ENCODE measurements at regions not wholly inside any gene's neighbourhood (a gene's known extent, or its start where the extent isn't known, plus 50 kb on each side); places are given as distances from the start of the nearest gene placed in this dataset.

GRCh38 chr4:30614771-30615170 is 105.4 kb upstream of the PCDH7 start:
- Histone ChIP-seq H3K27ac (no peak overlapping the region), H3K36me3 (replicated peaks in 1 of 2; ENCODE audit: insufficient read depth in 1 of 2, low read depth in 2 of 2) (no peaks in the 10 kb centered on the region), H3K4me1 (no peaks in the 10 kb centered on the region), H3K4me3 (no peak overlapping the region), H3K27me3 (no peaks in the 10 kb centered on the region), H3K9me3 (no peaks in the 10 kb centered on the region)
- ATAC-seq, result no peak
- no peak for TF ChIP-seq POLR2A (IDR thresholded peaks at IDR 0.05)
- TF ChIP-seq, protein P1, sequence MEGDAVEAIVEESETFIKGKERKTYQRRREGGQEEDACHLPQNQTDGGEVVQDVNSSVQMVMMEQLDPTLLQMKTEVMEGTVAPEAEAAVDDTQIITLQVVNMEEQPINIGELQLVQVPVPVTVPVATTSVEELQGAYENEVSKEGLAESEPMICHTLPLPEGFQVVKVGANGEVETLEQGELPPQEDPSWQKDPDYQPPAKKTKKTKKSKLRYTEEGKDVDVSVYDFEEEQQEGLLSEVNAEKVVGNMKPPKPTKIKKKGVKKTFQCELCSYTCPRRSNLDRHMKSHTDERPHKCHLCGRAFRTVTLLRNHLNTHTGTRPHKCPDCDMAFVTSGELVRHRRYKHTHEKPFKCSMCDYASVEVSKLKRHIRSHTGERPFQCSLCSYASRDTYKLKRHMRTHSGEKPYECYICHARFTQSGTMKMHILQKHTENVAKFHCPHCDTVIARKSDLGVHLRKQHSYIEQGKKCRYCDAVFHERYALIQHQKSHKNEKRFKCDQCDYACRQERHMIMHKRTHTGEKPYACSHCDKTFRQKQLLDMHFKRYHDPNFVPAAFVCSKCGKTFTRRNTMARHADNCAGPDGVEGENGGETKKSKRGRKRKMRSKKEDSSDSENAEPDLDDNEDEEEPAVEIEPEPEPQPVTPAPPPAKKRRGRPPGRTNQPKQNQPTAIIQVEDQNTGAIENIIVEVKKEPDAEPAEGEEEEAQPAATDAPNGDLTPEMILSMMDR (IDR thresholded peaks at IDR 0.05), result no peak
- DNase-seq, result no peak
- intact Hi-C loops (cut with DNase I), result no loop called here

- no peak for ATAC-seq
Measured at GRCh38 chr4:30616942-30617646, 103.1 kb upstream of the PCDH7 start.

GRCh38 chr4:30617836-30618235 is 102.3 kb upstream of the PCDH7 start:
- DNase-seq (no peak), ATAC-seq (no peak)
- no peak overlapping the region for H3K4me3 ChIP-seq
- H3K36me3 ChIP-seq (replicated peaks in 1 of 2; ENCODE audit: insufficient read depth in 1 of 2, low read depth in 2 of 2), result no peaks in the 10 kb centered on the region
- no peaks in the 10 kb centered on the region for H3K4me1 ChIP-seq
- H3K27me3 ChIP-seq, result no peaks in the 10 kb centered on the region
- WGBS, 2 donors, result 82 to 85% methylated on average over 2 of the region's 2 CpGs
- intact Hi-C loops (cut with DNase I), result no loop called here
- TF ChIP-seq, protein P1 (IDR thresholded peaks at IDR 0.05), result no peak
- TF ChIP-seq POLR2A (IDR thresholded peaks at IDR 0.05), result no peak
- no peaks in the 10 kb centered on the region for H3K9me3 ChIP-seq
- no peak overlapping the region for H3K27ac ChIP-seq

More at GRCh38 chr4:30616942-30617646, 103.1 kb upstream of the PCDH7 start:
- WGBS, 2 donors, result 71 to 73% methylated on average over 2 of the region's 2 CpGs
- no peaks in the 10 kb centered on the region for H3K9me3 ChIP-seq
- H3K27me3 ChIP-seq, result no peaks in the 10 kb centered on the region
- H3K27ac ChIP-seq, result no peak overlapping the region
- intact Hi-C loops (cut with DNase I), result no loop called here
- DNase-seq, result no peak
- no peaks in the 10 kb centered on the region for H3K36me3 ChIP-seq (replicated peaks in 1 of 2; ENCODE audit: insufficient read depth in 1 of 2, low read depth in 2 of 2)
- H3K4me1 ChIP-seq, result no peaks in the 10 kb centered on the region
- no peak overlapping the region for H3K4me3 ChIP-seq
- no peak for TF ChIP-seq POLR2A (IDR thresholded peaks at IDR 0.05)
- TF ChIP-seq, protein P1 (IDR thresholded peaks at IDR 0.05), result no peak

GRCh38 chr4:30619679-30620078 is 100.5 kb upstream of the PCDH7 start:
- H3K27me3 ChIP-seq, result no peaks in the 10 kb centered on the region
- WGBS, 2 donors, result 35 to 37% methylated on average over 1 of the region's 1 CpG
- DNase-seq (no peak), ATAC-seq (no peak)
- no peaks in the 10 kb centered on the region for H3K4me1 ChIP-seq
- H3K9me3 ChIP-seq, result no peaks in the 10 kb centered on the region
- no peak overlapping the region for H3K4me3 ChIP-seq
- TF ChIP-seq, protein P1 (IDR thresholded peaks at IDR 0.05), result no peak
- TF ChIP-seq POLR2A (IDR thresholded peaks at IDR 0.05), result no peak
- intact Hi-C loops (cut with DNase I), result no loop called here
- H3K27ac ChIP-seq, result no peak overlapping the region
- no peaks in the 10 kb centered on the region for H3K36me3 ChIP-seq (replicated peaks in 1 of 2; ENCODE audit: insufficient read depth in 1 of 2, low read depth in 2 of 2)

DNA sequence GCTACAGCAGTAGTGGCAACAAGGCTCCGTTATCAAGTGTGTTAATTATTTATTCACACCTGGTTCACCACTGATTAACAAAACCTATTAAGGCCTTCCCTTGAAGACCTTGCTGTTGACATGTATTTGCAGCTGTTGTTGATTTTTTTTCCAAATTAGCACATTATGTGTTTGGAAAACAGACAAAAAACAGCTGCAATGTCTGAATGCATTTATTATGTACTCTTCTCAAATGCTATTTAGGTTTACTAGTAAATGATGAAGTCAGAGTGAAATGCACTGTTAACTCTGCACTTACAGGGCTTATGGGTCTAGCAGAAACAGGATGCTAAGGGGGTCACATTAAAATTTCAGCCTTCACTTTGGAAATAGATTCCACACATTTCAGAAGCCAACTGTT is 99.5 kb upstream of the PCDH7 start:
- no peaks in the 10 kb centered on the region for H3K27me3 ChIP-seq
- DNase-seq, result no peak
- no peak overlapping the region for H3K4me3 ChIP-seq
- intact Hi-C loops (cut with DNase I), result no loop called here
- no peaks in the 10 kb centered on the region for H3K9me3 ChIP-seq
- no peaks in the 10 kb centered on the region for H3K36me3 ChIP-seq (replicated peaks in 1 of 2; ENCODE audit: insufficient read depth in 1 of 2, low read depth in 2 of 2)
- no peaks in the 10 kb centered on the region for H3K4me1 ChIP-seq
- TF ChIP-seq, protein P1 (IDR thresholded peaks at IDR 0.05), result no peak
- TF ChIP-seq POLR2A (IDR thresholded peaks at IDR 0.05), result no peak
- no peak overlapping the region for H3K27ac ChIP-seq
- WGBS, 2 donors, result 16 to 23% methylated on average over 1 of the region's 1 CpG
- no peak for ATAC-seq

Data from body of pancreas (tissue), 4 donors.